Femur (tissue), 1 donor: ENCODE measurements at regions not wholly inside any gene's neighbourhood (a gene's known extent, or its start where the extent isn't known, plus 50 kb on each side); places are given as distances from the start of the nearest gene placed in this dataset.

Source experiments
- DNase-seq: peaks from one replicate; pipeline ENCODE4 v3.0.0-alpha.2; 2017

DNA sequence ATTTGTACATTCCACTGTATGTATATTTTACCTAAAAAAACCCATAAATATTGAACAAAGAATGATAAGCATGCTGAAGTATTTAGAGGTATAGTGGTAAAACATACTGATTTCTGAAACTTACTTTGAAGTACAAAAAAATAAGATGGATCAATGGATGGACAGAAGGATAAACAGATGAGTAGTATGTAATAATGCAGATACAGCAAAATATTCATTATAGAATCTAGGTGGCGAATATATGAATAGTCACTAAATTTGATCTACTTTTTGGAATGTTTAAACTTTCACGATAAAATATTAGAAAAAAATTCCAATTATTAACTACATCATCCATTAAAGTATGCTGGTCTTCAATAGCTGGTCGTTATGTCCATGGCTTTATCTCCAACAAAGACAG is 51.9 kb upstream of the GNB4 start:
- no peak for DNase-seq

DNA sequence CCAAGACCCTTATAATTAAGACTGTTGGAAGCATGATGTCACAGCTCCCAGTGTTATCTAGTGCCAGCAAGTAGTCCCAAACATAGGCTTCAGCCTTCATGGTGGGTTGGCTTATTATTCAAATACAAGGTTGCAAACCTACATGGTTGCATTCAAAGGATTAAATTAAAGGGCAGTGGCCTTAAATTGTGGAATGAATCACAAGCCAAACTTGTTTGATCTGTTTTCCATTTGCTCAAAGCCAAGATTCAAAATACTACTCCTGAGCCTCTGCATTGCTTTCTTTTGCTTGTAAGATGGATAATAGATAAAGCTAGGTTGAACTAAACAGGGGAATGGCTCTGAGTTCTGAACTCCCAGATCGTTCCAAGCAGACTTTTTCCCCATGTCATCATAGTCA is 52.4 kb upstream of the GNB4 start:
- no peak for DNase-seq

DNA sequence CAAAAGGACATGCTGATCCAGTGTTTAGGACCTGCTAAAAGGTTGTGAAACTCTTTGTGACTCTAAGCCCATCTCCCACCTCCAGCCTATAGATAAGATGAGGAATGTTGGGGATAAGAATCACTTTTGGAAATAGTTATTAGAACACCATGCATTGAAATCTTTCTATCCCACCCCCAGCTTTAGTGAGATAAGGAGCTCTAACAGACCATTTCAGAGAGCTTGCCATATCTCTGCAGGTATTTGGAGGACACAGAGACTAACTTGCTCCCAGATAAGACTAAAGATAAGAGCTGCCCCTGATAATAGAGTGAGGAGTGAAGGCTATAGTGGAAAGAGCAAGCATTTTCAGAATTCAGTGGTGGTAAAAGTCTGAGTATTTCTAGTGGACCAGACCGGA is 53.1 kb upstream of the GNB4 start:
- DNase-seq, result no peak

DNA sequence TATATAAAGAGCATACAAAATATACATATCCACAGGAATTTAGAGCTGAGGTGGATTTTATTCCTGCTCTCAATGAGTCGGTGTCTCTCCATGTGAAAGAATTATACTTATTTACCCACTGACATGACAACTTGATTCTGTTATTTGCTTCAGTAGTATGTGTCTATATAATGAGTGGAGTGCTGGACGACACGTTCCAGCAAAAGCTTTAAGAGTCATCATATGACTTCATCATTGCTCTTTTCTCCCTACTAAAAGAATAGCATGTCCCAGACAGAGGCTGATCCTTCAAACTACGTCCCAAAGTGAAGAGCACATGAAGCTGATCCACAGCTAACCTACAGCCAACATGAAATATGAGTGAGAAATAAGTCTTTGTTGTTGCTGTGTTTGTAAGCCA is 54.3 kb upstream of the GNB4 start:
- no peak for DNase-seq

DNA sequence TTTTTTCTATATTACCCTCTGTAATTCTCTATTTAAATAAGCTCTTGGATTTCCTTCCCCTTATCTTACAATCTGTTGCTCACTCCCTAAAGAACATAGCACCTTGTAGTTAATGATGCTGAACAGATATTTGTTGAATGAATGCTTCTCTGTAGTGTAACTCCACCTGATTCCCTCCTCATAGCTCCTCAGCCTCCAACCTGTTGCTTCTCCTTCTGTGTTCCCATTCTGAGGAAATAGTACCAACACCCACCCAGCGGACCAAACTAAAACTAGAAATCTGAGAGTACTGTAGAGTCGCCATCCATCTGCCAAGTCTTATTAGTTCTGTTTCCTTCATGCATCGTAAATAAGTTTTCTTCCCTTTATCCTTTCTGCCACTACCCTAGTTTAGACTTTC is 55.5 kb upstream of the GNB4 start:
- no peak for DNase-seq

DNA sequence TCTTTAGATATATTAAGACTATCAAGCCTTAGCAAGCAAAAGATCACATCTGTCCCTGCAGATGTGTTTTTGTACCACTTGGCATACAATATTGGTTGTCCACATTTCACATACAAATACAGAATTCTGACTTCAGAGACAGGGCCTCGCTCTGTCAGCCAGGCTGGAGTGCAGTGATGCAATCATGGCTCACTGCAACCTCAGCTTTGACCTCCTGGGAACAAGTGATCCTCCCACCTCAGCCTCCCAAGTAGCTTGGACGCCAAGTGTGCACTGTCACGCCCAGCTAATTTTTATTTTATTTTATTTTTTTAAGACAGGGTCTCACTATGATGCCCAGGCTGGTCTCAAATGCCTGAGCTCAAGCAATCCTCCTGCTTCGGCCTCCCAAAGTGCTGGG is 53.0 kb upstream of the ACTL6A start:
- DNase-seq, result no peak

DNA sequence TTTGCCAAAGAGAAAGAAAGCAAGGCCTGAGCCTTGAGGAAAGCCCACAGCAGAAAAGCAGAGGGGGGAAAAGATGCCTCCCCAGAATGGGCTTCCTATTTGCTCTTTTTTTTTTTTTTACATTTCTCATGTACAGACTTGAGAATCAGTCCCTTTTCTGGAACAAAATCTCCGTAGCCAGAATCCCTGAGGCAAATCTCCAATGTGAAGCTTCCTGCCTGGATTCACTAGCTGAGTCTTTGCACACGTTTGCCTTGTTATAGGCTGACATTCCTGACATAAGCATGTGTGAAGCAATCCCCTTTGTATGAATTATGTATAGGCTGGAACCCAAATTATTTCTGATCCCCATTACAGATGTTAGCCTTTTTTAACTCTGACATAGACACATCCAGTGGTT is 52.2 kb upstream of the ACTL6A start:
- peak; percentile 30 for DNase-seq

DNA sequence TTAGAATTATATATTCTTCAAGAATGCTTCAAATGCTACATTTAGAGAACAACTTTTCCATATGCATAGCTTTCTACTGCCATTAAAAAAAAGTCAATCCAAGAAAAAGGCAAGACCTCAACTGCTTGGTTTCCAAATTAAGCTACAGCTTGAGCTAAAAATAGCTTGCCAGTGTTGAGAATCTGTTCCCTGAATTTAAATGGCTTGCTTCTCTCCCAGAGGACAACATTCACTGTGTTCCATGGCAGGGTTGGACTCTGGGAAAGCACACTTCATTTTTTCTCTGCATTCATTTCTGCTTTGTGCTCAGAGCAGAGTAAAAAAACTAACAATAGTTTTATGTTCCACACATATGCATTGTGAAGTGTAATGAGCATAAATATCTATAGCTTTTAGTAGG is 50.3 kb upstream of the ACTL6A start:
- peak; percentile 34 for DNase-seq
